ENCODE measurements at regions not wholly inside any gene's neighbourhood (a gene's known extent, or its start where the extent isn't known, plus 50 kb on each side); places are given as distances from the start of the nearest gene placed in this dataset.

GRCh38 chr2:14297340-14297739, 335.2 kb upstream of the LRATD1 start:
- TF ChIP-seq, protein P1, sequence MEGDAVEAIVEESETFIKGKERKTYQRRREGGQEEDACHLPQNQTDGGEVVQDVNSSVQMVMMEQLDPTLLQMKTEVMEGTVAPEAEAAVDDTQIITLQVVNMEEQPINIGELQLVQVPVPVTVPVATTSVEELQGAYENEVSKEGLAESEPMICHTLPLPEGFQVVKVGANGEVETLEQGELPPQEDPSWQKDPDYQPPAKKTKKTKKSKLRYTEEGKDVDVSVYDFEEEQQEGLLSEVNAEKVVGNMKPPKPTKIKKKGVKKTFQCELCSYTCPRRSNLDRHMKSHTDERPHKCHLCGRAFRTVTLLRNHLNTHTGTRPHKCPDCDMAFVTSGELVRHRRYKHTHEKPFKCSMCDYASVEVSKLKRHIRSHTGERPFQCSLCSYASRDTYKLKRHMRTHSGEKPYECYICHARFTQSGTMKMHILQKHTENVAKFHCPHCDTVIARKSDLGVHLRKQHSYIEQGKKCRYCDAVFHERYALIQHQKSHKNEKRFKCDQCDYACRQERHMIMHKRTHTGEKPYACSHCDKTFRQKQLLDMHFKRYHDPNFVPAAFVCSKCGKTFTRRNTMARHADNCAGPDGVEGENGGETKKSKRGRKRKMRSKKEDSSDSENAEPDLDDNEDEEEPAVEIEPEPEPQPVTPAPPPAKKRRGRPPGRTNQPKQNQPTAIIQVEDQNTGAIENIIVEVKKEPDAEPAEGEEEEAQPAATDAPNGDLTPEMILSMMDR (IDR thresholded peaks at IDR 0.05): no peak
- TF ChIP-seq POLR2AphosphoS5 (IDR thresholded peaks at IDR 0.05; ENCODE audit: low read depth, low read length): no peak
- TF ChIP-seq SIN3A (IDR thresholded peaks at IDR 0.05; ENCODE audit: borderline replicate concordance, insufficient read depth, low read depth, low read length): no peak
- TF ChIP-seq, protein P2, sequence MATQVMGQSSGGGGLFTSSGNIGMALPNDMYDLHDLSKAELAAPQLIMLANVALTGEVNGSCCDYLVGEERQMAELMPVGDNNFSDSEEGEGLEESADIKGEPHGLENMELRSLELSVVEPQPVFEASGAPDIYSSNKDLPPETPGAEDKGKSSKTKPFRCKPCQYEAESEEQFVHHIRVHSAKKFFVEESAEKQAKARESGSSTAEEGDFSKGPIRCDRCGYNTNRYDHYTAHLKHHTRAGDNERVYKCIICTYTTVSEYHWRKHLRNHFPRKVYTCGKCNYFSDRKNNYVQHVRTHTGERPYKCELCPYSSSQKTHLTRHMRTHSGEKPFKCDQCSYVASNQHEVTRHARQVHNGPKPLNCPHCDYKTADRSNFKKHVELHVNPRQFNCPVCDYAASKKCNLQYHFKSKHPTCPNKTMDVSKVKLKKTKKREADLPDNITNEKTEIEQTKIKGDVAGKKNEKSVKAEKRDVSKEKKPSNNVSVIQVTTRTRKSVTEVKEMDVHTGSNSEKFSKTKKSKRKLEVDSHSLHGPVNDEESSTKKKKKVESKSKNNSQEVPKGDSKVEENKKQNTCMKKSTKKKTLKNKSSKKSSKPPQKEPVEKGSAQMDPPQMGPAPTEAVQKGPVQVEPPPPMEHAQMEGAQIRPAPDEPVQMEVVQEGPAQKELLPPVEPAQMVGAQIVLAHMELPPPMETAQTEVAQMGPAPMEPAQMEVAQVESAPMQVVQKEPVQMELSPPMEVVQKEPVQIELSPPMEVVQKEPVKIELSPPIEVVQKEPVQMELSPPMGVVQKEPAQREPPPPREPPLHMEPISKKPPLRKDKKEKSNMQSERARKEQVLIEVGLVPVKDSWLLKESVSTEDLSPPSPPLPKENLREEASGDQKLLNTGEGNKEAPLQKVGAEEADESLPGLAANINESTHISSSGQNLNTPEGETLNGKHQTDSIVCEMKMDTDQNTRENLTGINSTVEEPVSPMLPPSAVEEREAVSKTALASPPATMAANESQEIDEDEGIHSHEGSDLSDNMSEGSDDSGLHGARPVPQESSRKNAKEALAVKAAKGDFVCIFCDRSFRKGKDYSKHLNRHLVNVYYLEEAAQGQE (IDR thresholded peaks at IDR 0.05; ENCODE audit: insufficient read depth in 1 of 2, low read depth in 2 of 2, low read length in 1 of 2): no peak
- no peak for TF ChIP-seq TCF7L2 (IDR thresholded peaks at IDR 0.05; ENCODE audit: low read depth, low read length)

Measured in Panc1 (cell line).